Peyer's patch (tissue), 4 donors: ENCODE measurements at regions not wholly inside any gene's neighbourhood (a gene's known extent, or its start where the extent isn't known, plus 50 kb on each side); places are given as distances from the start of the nearest gene placed in this dataset.

Source experiments
- POLR2A ChIP-seq, 2 donors: fragments of 450-650 bp; IDR thresholded peaks; one replicate each; pipeline ENCODE4 v1.5.1; 2017; ENCODE audit warnings: antibody characterized with exemption in 2 of 2, mild to moderate bottlenecking in 2 of 2, moderate library complexity in 2 of 2
- TF ChIP-seq, protein P1 (sequence below), 6 experiments: fragments of 450-650 bp in 4 of 6; fragments of 200-600 bp in 2 of 6; sonication (generic) in 1 of 6; IDR thresholded peaks; one replicate each; pipeline ENCODE4 v1.5.1; 2017 to 2019; ENCODE audit warnings: antibody characterized with exemption in 6 of 6, mild to moderate bottlenecking in 3 of 6, moderate library complexity in 1 of 6

DNA sequence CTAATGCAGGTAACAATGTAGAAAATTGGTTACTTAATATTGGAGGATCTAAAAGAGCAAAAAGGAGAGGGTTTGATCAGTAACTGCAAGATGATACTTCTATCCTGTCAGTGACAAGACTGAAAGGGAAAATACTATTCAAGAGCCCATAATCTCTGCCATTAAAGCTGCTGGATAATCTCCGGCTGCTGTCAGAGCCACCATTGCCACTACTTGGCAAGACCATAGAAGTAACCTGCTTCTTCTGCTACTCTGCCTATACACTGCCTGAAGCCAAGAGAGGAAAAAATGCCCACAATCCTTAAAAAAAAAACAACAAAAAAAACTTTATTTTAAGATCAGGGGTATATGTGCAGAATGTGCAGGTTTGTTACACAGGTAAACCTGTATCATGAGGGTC lies 386.5 kb upstream of the ID4 start:
- TF ChIP-seq, protein P1, sequence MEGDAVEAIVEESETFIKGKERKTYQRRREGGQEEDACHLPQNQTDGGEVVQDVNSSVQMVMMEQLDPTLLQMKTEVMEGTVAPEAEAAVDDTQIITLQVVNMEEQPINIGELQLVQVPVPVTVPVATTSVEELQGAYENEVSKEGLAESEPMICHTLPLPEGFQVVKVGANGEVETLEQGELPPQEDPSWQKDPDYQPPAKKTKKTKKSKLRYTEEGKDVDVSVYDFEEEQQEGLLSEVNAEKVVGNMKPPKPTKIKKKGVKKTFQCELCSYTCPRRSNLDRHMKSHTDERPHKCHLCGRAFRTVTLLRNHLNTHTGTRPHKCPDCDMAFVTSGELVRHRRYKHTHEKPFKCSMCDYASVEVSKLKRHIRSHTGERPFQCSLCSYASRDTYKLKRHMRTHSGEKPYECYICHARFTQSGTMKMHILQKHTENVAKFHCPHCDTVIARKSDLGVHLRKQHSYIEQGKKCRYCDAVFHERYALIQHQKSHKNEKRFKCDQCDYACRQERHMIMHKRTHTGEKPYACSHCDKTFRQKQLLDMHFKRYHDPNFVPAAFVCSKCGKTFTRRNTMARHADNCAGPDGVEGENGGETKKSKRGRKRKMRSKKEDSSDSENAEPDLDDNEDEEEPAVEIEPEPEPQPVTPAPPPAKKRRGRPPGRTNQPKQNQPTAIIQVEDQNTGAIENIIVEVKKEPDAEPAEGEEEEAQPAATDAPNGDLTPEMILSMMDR (IDR thresholded peaks at IDR 0.05): no peak
- TF ChIP-seq POLR2A (IDR thresholded peaks at IDR 0.05): no peak
